GM12878 (cell line): ENCODE measurements at regions not wholly inside any gene's neighbourhood (a gene's known extent, or its start where the extent isn't known, plus 50 kb on each side); places are given as distances from the start of the nearest gene placed in this dataset.

Source experiments
- ATAC-seq: fragments of 200-7000 bp; cut with Tn5 transposase; 3 replicates; pipeline ENCODE4 v1.9.1; 2020; ENCODE audit warnings: mild to moderate bottlenecking, moderate library complexity
- BruUV-seq: library from RNA; stranded (reverse); fragments of 400-500 nt; replicated peaks from 2 replicates; lab custom pipeline; 2021; lab: Mats Ljungman, UMichigan
- CTCF ChIA-PET: fragments of 300-600 bp; sonication (Branson Sonifier 250); formaldehyde crosslinking; extraction: SDS; loops from one replicate; lab custom pipeline; 2021; ENCODE audit warnings: inconsistent platforms; lab: Yijun Ruan, JAX
- POLR2A ChIA-PET: fragments of 350-600 bp; formaldehyde crosslinking; extraction: SDS; loops from one replicate; lab custom pipeline; 2021; ENCODE audit warnings: inconsistent platforms; lab: Charles Lee
- RAD21 ChIA-PET: fragments of 300-600 bp; sonication (Branson Sonifier 250); formaldehyde crosslinking; loops from one replicate; lab custom pipeline; 2023; ENCODE audit warnings: antibody characterized with exemption; ENCODE audit not compliant: unreplicated experiment; lab: Charles Lee
- SMC1A ChIA-PET: fragments of 300-600 bp; sonication (Branson Sonifier 250); formaldehyde crosslinking; loops from one replicate; lab custom pipeline; 2023; ENCODE audit not compliant: unreplicated experiment, uncharacterized antibody; lab: Charles Lee
- DNase-seq: peaks from one replicate; pipeline ENCODE4 v3.0.0-alpha.2; 2011; ENCODE audit warnings: low read depth, low spot score
- FAIRE-seq: peaks from 3 replicates; lab custom pipeline; 2011; peaks lifted over from hg19 to GRCh38; lab: Jason Lieb, UNC
- H2AFZ ChIP-seq: 2 replicates; pipeline ENCODE4 v1.6.0; 2011; ENCODE audit warnings: low read depth, low read length, control low read depth; ENCODE audit not compliant: control insufficient read depth
- H3K27ac ChIP-seq: 2 replicates; pipeline ENCODE4 v1.5.1; 2011; ENCODE audit warnings: control low read depth; ENCODE audit not compliant: control insufficient read depth, insufficient read depth
- H3K27me3 ChIP-seq, 2 experiments: replicated peaks in 1 of 2; 2 replicates each; pipeline versions ENCODE4 v1.6.0 to v1.6.1; 2011; ENCODE audit warnings: low read length in 1 of 2; ENCODE audit not compliant: control insufficient read depth in 2 of 2, insufficient read depth in 2 of 2
- H3K36me3 ChIP-seq, 2 experiments: 2 replicates each; pipeline ENCODE4 v1.5.1; 2011; ENCODE audit warnings: low read length in 1 of 2; ENCODE audit not compliant: control insufficient read depth in 2 of 2, insufficient read depth in 2 of 2
- H3K4me1 ChIP-seq: 2 replicates; pipeline ENCODE4 v1.6.1; 2011; ENCODE audit warnings: mild to moderate bottlenecking, low read length, moderate library complexity, mixed read lengths; ENCODE audit not compliant: control insufficient read depth, insufficient read depth
- H3K4me2 ChIP-seq: 2 replicates; pipeline ENCODE4 v1.6.0; 2011; ENCODE audit warnings: control low read depth; ENCODE audit not compliant: control insufficient read depth, insufficient read depth
- H3K4me3 ChIP-seq: fragments of 200-600 bp; sonication (generic); 2 replicates; pipeline ENCODE4 v1.5.1; 2016
- H3K79me2 ChIP-seq: 2 replicates; pipeline ENCODE4 v1.6.0; 2011; ENCODE audit warnings: low read length; ENCODE audit not compliant: control insufficient read depth, insufficient read depth
- H3K9ac ChIP-seq: 2 replicates; pipeline ENCODE4 v1.8.0; 2011; ENCODE audit warnings: low read length, control low read depth, mixed read lengths; ENCODE audit not compliant: control insufficient read depth, insufficient read depth
- H3K9me3 ChIP-seq: replicated peaks from 3 replicates; pipeline ENCODE4 v1.5.1; 2011; ENCODE audit warnings: mild to moderate bottlenecking, low read length; ENCODE audit not compliant: control insufficient read depth, insufficient read depth
- H4K20me1 ChIP-seq: 2 replicates; pipeline ENCODE4 v1.6.0; 2011; ENCODE audit not compliant: control insufficient read depth, insufficient read depth
- BCL11A ChIP-seq: IDR thresholded peaks from 2 replicates; pipeline ENCODE4 v1.6.1; 2011; ENCODE audit warnings: low read depth, low read length
- EGR1 ChIP-seq, 2 experiments: IDR thresholded peaks; 1 replicate in 1 of 2; 2 replicates in 1 of 2; pipeline ENCODE4 v1.6.1; 2011 to 2012; ENCODE audit warnings: low read depth in 2 of 2, low read length in 2 of 2, borderline replicate concordance in 1 of 2, mild to moderate bottlenecking in 1 of 2, moderate library complexity in 1 of 2
- ETV6 ChIP-seq, 2 experiments: fragments of 450-650 bp in 1 of 2; IDR thresholded peaks in 1 of 2; conservative IDR thresholded peaks in 1 of 2; 2 replicates each; pipeline ENCODE4 v1.6.1; 2014; ENCODE audit warnings: antibody characterized with exemption in 1 of 2, borderline replicate concordance in 1 of 2, low read depth in 1 of 2, mild to moderate bottlenecking in 1 of 2, moderate library complexity in 1 of 2
- PAX5 ChIP-seq: IDR thresholded peaks from 2 replicates; pipeline ENCODE4 v1.6.1; 2011; ENCODE audit warnings: low read depth, low read length, borderline replicate concordance
- PAX8 ChIP-seq: fragments of 450-650 bp; IDR thresholded peaks from 2 replicates; pipeline ENCODE4 v1.6.1; 2017; ENCODE audit warnings: mild to moderate bottlenecking, moderate library complexity
- PML ChIP-seq: IDR thresholded peaks from 2 replicates; pipeline ENCODE4 v1.6.1; 2012; ENCODE audit warnings: low read length, inconsistent platforms
- SIX5 ChIP-seq: IDR thresholded peaks from 2 replicates; pipeline ENCODE4 v1.6.1; 2011; ENCODE audit warnings: mild to moderate bottlenecking, low read depth, low read length, moderate library complexity; ENCODE audit not compliant: severe bottlenecking
- STAT1 ChIP-seq: fragments of 450-650 bp; conservative IDR thresholded peaks from 2 replicates; pipeline ENCODE4 v1.6.1; 2014; ENCODE audit warnings: antibody characterized with exemption, mild to moderate bottlenecking
- SUPT20H ChIP-seq: IDR thresholded peaks from 2 replicates; pipeline ENCODE4 v1.6.1; 2011; ENCODE audit warnings: low read depth, mild to moderate bottlenecking, low read length, moderate library complexity, borderline replicate concordance; ENCODE audit not compliant: control insufficient read depth
- WGBS: methylation state at CpG from one replicate; pipeline ENCODE4 v1.1.6; 2016; ENCODE audit warnings: low lambda C conversion rate; ENCODE audit not compliant: insufficient replicate concordance, insufficient coverage; ENCODE audit errors: missing lambda C conversion rate; 5-methylcytosine and 5-hydroxymethylcytosine counted together
- in situ Hi-C: fragments of 300-500 bp; cut with MboI; formaldehyde crosslinking; loops from 9 replicates; pipeline ENCODE4 v1.14.3; 2018; ENCODE audit warnings: mixed read lengths
- intact Hi-C: fragments of 100-400 bp; cut with micrococcal nuclease; formaldehyde crosslinking; loops from one replicate; pipeline ENCODE4 v1.14.2; 2022; ENCODE audit not compliant: unreplicated experiment
- TF ChIP-seq, protein P1 (sequence below): IDR thresholded peaks from 2 replicates; pipeline ENCODE4 v1.6.1; 2012; ENCODE audit warnings: improper control_type of control experiment, low read depth, low read length; ENCODE audit not compliant: insufficient replicate concordance

DNA sequence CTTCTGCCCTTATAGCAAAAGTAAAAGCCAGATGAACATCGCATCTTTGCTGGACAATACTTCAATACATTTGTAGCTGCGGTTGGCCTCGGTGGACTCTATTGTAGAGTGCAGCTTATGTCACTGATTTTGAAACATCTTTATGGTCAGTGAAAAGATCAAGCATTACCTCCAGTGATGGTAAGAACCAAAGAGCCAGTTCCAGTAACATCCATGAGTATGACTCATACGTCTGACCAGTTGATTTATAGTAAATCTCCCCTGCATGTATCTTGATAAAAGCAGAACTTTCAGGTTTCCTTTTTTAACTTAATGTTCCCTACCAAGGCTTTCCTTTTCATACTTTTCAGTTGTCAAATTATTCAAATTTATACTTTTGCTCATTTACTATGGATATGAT lies 119.2 kb upstream of the HNRNPA3 start (continued):
- TF ChIP-seq, protein P1, sequence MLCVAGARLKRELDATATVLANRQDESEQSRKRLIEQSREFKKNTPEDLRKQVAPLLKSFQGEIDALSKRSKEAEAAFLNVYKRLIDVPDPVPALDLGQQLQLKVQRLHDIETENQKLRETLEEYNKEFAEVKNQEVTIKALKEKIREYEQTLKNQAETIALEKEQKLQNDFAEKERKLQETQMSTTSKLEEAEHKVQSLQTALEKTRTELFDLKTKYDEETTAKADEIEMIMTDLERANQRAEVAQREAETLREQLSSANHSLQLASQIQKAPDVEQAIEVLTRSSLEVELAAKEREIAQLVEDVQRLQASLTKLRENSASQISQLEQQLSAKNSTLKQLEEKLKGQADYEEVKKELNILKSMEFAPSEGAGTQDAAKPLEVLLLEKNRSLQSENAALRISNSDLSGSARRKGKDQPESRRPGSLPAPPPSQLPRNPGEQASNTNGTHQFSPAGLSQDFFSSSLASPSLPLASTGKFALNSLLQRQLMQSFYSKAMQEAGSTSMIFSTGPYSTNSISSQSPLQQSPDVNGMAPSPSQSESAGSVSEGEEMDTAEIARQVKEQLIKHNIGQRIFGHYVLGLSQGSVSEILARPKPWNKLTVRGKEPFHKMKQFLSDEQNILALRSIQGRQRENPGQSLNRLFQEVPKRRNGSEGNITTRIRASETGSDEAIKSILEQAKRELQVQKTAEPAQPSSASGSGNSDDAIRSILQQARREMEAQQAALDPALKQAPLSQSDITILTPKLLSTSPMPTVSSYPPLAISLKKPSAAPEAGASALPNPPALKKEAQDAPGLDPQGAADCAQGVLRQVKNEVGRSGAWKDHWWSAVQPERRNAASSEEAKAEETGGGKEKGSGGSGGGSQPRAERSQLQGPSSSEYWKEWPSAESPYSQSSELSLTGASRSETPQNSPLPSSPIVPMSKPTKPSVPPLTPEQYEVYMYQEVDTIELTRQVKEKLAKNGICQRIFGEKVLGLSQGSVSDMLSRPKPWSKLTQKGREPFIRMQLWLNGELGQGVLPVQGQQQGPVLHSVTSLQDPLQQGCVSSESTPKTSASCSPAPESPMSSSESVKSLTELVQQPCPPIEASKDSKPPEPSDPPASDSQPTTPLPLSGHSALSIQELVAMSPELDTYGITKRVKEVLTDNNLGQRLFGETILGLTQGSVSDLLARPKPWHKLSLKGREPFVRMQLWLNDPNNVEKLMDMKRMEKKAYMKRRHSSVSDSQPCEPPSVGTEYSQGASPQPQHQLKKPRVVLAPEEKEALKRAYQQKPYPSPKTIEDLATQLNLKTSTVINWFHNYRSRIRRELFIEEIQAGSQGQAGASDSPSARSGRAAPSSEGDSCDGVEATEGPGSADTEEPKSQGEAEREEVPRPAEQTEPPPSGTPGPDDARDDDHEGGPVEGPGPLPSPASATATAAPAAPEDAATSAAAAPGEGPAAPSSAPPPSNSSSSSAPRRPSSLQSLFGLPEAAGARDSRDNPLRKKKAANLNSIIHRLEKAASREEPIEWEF = no peak
- TF ChIP-seq ETV6 (conservative IDR thresholded peaks at IDR 0.05 in 1 of 2, IDR thresholded peaks at IDR 0.05 in 1 of 2; ENCODE audit: borderline replicate concordance in 1 of 2, low read depth in 1 of 2) = no peak
- no peak for TF ChIP-seq PAX8
- TF ChIP-seq PAX5 = no peak
- TF ChIP-seq, all 136 proteins: peak for 0

DNA sequence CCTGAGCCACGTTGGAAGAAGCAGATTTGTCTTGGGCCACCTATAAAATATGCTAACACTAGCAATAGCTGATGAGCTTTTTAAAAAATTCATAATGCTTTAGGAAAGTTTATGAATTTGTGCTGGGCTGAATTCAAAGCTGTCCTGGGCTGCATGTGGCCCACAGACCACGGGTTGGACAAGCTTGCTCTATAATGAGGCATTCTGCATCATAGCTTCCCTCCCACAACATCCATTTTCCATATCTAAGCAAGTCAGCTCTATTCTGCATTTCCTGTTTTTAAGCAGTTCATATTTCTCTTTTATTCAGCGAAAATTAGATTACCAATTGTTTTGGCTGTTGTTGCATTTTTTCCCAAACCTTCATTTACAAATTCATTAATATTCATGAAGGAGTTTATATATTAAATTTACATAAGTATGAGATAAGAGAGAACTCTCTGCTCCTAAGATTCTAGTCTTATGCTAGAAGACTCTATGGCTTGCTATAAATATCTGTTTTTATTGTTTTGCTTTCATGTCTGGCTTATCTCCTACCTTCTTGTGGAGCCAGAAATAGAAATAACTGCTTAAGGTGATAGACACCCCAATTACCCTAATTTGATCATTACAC lies 114.5 kb upstream of the HNRNPA3 start:
- ATAC-seq (no peak), DNase-seq (no peak), FAIRE-seq (no peak)
- H3K4me1 ChIP-seq = no peaks in the 10 kb centered on the region
- H4K20me1 ChIP-seq = no peaks in the 10 kb centered on the region
- intact Hi-C loops (no loop called here), in situ Hi-C loops (no loop called here)
- RAD21 ChIA-PET = no interaction called here
- H3K27me3 ChIP-seq = no peaks in the 10 kb centered on the region
- POLR2A ChIA-PET = no interaction called here
- no peak overlapping the region for H3K27ac ChIP-seq
- no peak overlapping the region for H3K4me3 ChIP-seq
- SMC1A ChIA-PET = interaction anchor here (1.0 to 1.5 kb wide), 2 partner anchors 51 to 81 kb away, joined by 4 read pairs; no protein-coding TSS in a partner anchor
- H3K9me3 ChIP-seq = 0 out of 3 replicates have a peak, but pooled peaks cover 1% of the 10 kb centered on the region
- WGBS = 2% methylated on average over 3 of the region's 3 CpGs
- BruUV-seq = no TSS peak
- H2AFZ ChIP-seq = no peak overlapping the region
- H3K79me2 ChIP-seq = no peaks in the 10 kb centered on the region
- H3K4me2 ChIP-seq = no peak overlapping the region
- H3K36me3 ChIP-seq = no peaks in the 10 kb centered on the region
- CTCF ChIA-PET = interaction anchor here (0.5 kb wide), 1 partner anchor 882 kb away, joined by 3 read pairs; no protein-coding TSS in a partner anchor
- H3K9ac ChIP-seq = no peak overlapping the region
- TF ChIP-seq EGR1 (IDR thresholded peaks at IDR 0.05; ENCODE audit: borderline replicate concordance in 1 of 2, low read depth in 2 of 2, low read length in 2 of 2) (no peak), SUPT20H (no peak), BCL11A (no peak), SIX5 (no peak), PML (no peak), STAT1 (no peak)
- TF ChIP-seq, protein P1 = no peak
